Stimulated activated CD4-positive, alpha-beta T cell treated with anti-CD3 and anti-CD28 coated beads, Interleukin-4, amount 100 ng/mL, for 24 hours (primary cell): ENCODE measurements at regions not wholly inside any gene's neighbourhood (a gene's known extent, or its start where the extent isn't known, plus 50 kb on each side); places are given as distances from the start of the nearest gene placed in this dataset.
"Not testable (repeated sequence)": the region's sequence is repeated elsewhere in the genome, so short reads cannot be mapped to it uniquely, and the experiment has no call there.

Experiments used
- DNase-seq: peaks from one replicate; pipeline ENCODE4 v3.0.0-alpha.2; 2020

- DNase-seq: no peak
These were observed 552.5 kb downstream of the INSC start for GRCh38 chr11:15667127-15667725.

DNA sequence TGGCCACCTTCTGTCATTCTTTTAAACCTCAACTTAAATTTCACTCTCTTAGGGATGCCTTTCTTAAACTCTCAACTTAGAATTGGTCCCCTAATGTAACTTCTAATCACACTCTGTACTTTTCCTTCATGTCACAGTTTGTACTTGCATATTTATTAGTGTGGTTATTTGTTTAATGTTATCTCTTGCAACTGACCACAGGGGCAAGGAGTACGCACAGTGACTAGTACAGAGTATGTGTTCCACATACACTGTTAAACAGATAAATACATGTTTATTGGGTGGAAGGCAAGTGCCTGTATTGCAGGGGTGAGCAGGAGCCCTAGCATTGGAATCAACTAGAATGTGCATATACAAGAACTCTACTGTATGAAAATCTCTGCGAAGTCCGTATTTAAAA, 554.0 kb downstream of the INSC start:
- DNase-seq: no peak

- DNase-seq: no peak
These were observed 555.9 kb downstream of the INSC start for GRCh38 chr11:15670520-15671070.

DNA sequence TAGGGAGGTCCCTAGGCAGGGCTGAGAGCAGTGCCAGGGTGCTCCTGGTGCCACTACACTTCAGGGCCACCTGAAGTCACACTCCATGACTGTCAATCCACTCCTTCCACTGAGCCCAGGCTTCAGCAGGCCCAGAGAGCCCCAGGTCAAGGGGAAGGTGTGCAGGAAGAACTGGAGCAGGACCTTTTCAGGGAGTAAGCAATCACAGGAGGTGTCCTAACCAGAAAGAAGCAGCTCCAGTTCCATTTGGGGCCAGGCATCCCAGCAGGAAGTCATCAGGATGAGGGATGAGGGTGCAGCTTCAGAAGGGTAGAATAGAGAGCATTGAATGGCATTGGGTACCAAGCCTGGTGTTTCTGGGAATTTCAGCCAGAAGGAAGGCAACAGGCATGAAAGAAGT, 556.5 kb downstream of the INSC start:
- DNase-seq: no peak

DNA sequence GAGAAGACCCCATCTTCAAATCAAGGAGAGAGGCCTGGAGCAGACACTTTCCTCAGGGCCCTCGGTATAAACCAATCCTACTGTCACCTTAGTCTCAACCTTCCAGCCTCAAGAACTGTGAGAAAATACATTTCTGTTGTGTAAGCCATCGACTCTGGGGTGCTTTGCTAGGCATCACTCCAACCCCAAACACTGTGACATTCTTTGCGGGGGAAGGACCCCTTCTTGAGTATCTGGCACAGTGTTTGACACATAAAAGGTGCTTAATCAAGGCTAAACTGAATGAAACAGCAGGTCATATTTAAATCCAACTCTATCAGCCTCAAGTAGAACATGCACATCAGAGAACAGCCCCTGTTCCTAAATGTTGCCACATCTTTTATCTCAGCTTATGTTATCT, 558.1 kb downstream of the INSC start:
- no peak for DNase-seq

DNA sequence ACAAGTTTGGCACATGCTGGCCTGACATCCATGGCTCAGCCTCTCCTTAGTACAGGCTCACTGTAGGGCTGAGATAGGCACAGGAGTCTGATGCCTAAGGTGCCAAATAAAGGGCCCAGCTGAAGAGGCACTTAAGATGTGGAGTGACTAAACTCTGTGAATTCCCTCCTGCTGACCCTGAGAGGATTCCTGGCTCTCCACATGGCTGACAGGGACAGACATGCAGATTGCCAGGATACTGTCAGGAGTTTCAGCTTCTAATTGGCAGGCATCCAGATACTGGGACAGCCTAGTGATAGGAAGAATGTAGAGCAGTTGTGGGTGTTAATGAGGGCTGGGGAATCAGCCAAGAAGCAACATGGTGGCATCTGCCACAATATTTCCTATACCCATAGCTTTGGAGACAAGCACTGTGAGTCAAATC, 558.7 kb downstream of the INSC start:
- no peak for DNase-seq

- DNase-seq: no peak
These were observed 560.0 kb downstream of the INSC start for GRCh38 chr11:15674756-15675155.

DNA sequence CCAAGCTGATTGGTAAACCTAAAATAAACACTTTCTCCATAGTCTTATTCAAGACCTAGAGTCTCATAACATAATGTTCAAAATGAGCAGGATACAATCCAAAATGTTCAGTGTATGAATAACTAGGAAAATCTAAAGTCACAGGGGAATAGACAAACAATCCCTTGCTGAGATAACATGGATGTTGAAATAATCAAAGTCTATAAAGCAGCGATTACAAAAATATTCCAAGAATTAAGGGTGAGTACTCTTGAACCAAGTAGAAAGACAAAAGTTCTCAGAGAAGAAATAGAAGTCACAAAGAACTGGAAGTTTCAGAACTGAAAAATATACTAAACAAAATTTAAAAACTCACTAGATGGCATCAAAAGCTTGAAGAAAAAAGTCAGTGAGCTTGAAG, 561.0 kb downstream of the INSC start:
- DNase-seq: no peak

DNA sequence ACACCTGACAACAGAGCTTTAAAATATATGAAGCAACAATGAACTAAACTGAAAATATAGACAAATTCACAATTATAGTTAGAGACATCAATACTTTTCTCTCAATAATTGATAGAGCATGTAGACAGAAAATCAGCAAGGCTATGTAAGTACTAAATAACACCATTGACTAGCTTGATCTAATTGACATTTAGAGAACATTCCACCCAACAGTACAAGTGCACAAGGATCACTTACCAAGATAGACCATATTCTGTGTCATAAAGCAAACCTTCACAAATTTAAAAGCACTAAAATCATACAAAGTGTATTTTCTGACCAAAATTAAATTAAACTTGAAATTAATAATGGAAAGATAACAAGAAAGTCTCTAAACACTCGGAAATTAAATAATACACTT, 562.5 kb downstream of the INSC start:
- no peak for DNase-seq

DNA sequence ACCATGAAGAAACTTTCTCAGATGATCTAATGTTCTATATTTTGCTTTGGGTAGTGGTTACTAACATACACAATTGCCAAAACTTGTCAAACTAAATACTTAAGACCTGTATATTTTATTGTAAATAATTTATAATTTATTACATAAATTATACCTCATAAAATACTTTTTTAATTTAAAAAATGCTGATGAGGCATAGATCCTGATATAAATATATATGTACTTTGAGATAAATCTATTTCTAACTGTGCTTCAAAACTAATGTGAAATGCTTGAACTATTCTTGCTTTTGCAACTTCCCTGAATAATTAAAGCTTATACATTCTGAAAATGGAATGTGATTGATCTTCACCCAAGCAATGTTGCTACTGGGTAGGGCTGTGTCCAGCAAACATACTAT, 568.8 kb downstream of the INSC start:
- DNase-seq: no peak

- no peak for DNase-seq
These were observed 570.6 kb downstream of the INSC start for GRCh38 chr11:15685306-15685705.

- not testable (repeated sequence) for DNase-seq
These were observed 571.5 kb downstream of the INSC start for GRCh38 chr11:15686259-15686658.

GRCh38 chr11:15687342-15687741, 572.6 kb downstream of the INSC start:
- DNase-seq: no peak

- no peak for DNase-seq
These were observed 573.6 kb downstream of the INSC start for GRCh38 chr11:15688351-15688792.

GRCh38 chr11:15690320-15690719, 575.6 kb downstream of the INSC start:
- DNase-seq: no peak

DNA sequence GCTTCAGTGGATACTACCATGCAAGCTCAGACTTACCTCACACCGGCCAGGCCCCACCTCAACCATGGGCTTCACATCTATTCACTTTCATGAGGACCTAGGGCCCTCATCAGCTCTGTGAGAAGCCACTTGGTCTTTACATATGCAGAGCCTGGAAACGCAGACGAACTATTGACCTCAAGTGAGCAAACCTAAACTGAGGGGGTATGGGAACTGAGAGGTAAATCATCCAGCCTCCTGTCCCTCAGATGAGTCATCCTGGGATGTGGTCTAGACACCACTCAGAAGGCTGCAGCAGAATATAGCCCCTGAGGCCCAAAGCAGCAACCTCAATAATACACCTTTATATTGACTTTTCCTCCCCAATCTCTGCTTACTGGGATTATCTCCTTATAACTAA, 578.0 kb downstream of the INSC start:
- no peak for DNase-seq

DNA sequence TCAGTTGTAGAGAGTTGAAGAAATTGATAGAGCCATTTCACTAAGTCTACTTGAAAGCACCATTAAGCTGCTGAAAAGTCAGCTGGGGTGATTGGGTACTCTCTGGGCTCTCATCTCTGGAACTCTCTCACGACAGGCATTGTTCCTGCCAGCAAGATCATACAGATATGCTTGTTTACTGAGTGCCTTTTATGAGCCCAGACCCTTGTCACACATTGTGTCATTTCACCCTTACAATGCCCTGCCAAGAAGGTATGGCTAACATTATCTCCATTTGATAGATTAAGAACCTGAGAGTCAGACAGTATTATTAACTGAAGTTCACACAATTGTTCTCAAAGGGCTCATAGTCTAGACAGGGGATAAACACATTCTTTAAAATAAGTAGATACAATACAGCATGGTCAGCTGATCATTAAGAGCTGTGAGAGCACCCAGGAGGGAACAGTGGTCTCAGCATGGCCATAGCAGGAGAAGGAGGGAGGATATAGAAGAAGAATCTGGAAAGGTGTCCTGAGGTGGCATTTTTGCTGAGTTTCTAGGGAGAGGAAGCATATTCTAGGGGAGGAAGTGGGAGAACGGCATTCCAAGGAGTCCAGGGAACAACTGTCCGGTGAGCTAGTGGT, 580.5 kb downstream of the INSC start:
- DNase-seq: no peak

- no peak for DNase-seq
These were observed 581.3 kb downstream of the INSC start for GRCh38 chr11:15696069-15696468.

GRCh38 chr11:15697437-15698236, 582.9 kb downstream of the INSC start:
- no peak for DNase-seq

DNA sequence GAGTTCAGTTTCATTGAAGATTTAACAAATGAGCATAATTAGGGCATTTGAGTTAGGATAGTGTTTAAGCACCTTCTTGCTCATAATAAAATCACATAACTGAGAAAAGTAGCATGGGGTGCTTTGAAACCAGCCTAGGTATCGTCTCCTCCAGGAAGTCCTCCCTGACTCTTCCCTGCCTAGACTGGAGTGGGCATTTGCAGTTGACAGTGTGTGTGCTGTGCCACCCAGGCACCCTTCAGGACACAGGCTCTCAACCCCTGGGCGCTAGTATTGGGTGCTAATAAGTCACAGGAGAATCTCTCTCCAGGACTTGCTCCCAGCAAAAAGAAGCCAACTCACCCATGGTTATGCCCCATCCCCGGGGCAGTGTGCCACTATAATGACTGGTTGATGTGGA, 584.1 kb downstream of the INSC start:
- DNase-seq: no peak

- no peak for DNase-seq
These were observed 585.3 kb downstream of the INSC start for GRCh38 chr11:15699978-15700377.

DNA sequence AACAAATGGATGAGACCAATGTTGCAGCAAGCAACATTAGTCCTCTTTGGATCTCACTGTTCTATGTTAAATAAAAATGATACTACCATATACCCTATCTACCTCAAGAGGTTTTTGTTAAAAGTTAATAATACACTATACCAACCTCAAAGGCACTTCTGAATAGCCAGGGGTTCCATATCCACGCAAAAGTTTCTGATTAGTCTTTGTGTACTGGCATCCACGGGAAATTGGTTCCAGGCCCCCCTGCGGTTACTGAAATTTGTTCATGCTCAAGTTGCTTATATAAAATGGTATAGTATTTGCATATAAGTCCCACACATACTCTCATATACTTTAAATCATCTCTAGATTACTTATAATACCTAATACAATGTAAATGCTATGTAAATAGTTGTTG, 585.7 kb downstream of the INSC start:
- DNase-seq: no peak

DNA sequence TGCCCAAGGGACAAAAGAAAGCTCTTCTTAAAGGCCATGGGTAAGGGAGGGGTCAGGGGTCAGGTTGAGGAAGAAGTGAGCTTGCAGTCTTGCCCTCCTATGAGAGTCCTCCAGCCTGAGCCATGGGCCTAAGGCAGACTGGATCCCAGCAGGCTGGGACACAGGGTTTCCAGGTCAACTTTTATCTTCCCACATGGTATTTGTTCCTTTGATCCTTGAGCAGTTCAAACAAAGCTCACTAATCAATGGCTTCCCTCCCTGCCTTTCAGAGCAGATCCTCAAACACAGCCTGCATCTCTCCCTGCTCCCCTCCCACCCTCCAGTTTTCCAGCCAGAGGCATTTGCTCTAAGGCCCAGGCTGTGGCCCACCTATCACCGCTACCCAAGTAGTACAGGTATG, 589.3 kb downstream of the INSC start:
- no peak for DNase-seq

GRCh38 chr11:15704556-15704955, 589.8 kb downstream of the INSC start:
- DNase-seq: no peak
